CD4-positive, alpha-beta T cell treated with Interleukin-4 for 4 hours (primary cell): ENCODE measurements at regions not wholly inside any gene's neighbourhood (a gene's known extent, or its start where the extent isn't known, plus 50 kb on each side); places are given as distances from the start of the nearest gene placed in this dataset.
"Not testable (repeated sequence)": the region's sequence is repeated elsewhere in the genome, so short reads cannot be mapped to it uniquely, and the experiment has no call there.

Experiments
- DNase-seq: peaks from one replicate; pipeline ENCODE4 v3.0.0-alpha.2; 2020

DNA sequence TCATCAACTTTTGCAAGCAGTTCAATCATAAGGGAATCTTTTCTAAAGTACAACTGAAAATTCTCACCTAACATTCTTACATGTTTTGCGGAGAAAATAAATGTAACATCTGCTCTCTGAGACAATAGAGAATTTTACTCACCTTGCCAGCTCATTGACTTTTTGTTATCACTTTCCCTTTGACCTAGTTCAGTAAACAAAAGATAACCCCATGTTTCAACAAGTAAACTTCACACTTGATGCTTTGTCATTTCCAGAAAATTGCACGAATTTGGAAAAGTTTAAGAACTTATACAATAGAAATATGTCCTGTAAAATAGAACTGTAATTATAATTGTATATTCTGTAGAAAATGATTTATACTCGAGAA, 1110.0 kb upstream of the ACVR2A start:
- DNase-seq = no peak

DNA sequence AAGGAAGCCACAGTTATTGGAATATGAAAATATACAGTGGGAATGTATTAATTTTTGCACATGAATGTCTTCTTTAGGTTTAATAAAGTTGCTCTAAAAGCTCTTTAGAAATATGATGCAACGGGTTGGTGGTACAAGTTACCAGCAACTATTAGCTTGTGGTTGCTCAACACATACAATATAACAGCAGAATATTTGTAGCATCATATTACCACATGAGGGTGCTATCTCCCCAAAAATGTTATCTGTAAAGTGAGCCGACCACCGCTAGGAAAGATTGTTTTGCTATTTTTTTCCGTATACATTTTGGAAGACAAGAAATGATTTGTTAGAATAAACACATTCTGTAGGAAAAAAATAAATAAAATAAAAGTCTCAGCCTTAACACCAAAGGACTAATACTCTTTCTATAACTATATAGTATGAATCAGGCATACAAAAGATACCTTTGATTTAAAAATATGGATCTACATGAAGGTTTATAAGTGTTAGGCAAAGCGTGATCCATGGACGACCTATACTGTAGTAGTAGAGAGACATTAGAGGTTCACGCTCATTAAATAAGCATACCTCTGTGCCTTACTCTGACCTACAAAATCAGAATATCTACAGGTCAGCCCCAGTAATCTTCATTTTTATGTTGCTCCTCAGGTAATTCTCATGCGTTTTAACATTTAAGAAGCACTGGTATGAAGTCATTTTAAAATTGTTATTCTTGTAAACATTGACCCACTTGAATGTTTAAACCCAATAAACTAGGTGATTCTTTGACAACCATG, 1110.6 kb upstream of the ACVR2A start:
- no peak for DNase-seq

DNA sequence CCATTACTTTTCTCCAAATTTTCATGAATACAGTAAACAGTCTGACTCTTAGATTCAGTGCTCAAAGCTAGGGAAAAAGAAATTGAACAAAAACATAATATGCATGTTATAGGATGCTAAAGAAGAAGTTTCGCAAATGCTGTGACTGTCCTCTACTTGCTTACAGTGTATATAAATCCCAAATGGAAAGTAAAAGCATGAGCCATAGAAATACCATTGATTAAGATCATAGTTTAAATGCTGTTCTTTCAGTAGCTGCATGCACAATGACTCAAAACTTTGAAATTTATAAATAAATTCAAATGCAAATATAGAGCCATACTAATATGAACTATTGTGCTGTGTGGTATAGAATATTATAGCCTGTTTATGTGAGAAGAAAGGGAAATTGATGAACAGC, 1113.9 kb upstream of the ACVR2A start:
- DNase-seq = no peak

- no peak for DNase-seq
These were observed 1123.3 kb upstream of the ACVR2A start for GRCh38 chr2:146721486-146721885.

DNA sequence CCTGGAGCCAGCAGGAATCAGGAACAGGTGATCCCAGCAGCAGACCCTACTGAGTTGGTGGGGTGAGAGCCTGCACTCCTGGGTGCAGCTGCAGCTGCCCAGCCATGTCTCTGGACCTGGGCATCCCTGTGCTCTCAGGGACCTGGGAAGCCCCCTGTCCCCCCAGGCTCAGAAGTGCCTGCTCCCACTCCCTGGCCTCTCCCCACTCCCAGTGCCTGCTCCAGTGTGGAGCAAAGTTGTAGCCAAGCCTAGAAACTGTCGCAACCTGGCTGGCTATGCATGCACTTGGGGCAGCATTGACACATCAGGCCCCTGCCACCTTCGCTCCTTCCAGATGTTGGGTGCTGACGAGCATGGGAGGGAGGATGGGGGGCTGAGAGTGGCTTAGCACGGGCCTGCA, 1124.7 kb upstream of the ACVR2A start:
- no peak for DNase-seq

GRCh38 chr2:146716591-146716990, 1128.2 kb upstream of the ACVR2A start:
- no peak for DNase-seq

GRCh38 chr2:146709004-146709403, 1135.8 kb upstream of the ACVR2A start:
- no peak for DNase-seq

DNA sequence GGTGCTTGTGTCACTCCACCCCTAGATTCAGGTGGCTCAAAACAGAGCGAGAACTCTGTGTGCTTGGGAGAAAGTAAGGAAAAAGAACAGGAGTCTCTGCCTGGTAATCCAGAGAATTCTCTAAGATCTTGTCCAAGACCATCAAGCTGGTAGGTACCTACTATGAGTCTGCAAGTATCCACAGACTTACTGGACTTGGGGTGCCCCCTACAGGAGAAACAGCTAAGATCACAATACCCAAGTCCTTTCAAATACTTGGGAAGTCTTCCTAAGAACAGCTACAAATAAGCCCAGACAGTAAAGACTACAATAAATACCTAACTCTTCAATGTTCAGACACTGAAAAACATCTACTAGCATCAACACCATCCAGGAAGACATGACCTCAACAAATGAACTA, 1143.6 kb upstream of the ACVR2A start:
- no peak for DNase-seq

DNA sequence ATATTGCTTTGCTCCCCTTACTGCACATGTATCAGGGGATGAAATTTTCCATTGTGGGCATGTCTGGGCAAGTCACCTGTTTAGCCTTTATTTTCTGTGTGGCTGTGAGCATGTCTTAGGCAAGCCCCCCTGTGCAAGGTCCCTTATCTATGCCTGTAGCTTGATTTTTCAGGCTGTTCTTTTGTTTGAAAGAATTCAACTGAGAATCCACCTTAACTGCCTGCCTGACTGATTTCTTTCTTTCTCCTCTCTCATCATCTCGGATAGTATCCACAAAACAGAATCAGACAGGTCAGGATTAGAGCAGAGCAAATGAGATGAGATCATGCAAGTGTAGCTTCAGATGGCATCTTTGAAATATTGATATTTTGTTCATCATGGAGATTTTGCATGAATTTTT, 1147.5 kb upstream of the ACVR2A start:
- DNase-seq = no peak

DNA sequence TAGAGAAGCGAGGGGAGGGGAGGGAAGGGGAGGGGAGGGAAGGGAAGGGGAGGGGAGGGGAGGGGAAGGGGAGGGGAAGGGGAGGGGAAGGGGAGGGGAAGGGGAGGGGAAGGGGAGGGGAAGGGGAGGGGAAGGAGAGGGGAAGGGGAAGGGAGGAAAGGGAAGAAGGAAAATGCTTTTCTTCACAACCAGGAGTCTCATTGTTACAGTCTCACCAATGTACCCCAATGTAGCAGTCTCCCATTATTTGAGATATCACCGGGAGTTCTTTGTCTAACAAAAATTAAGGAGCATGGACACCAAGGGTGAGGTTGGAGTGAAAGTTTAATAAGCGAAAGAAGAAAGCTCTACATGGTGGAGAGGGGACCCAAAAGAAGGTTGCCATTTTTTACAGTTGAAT, 1148.0 kb upstream of the ACVR2A start:
- DNase-seq = not testable (repeated sequence)

DNA sequence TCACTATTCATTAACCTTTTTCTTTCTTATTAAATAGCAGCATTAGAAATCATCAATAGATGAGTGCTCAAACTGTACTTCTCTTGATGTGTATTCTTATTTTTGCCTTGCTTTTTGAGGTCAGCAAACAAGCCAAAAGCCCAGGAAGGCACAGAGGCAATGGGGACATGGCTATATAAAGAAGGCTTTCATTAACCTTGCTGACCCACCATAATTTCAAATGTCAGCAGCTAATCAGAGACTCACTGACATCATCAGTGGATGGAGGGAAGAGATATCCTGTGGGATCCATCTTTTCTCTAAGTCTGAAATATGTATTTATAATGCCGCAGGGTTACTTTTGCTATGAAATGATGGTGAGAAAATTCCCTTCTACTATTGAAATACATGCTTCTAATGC, 1162.8 kb upstream of the ACVR2A start:
- DNase-seq = no peak

- DNase-seq = no peak
These were observed 1166.3 kb upstream of the ACVR2A start for GRCh38 chr2:146678516-146678915.

- no peak for DNase-seq
These were observed 1167.5 kb upstream of the ACVR2A start for GRCh38 chr2:146677280-146677679.

DNA sequence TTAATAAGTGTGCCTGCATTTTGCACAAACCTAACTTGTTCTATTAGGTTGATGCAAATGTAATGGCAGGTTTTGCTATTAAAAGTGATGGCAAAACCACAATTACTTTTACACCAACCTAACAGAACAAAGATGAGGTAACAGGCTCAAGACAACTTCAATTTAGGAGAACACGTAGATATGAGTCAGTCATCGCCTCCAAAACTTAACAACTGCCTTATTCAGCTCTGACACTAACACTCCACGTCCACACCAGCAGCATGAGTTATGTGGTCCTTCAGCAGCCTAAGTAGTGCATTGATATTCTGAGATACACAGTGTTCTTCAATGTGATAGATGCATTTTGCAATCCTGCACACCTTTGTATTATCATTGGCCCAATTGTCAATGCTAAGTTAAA, 1175.1 kb upstream of the ACVR2A start:
- no peak for DNase-seq

- DNase-seq = no peak
These were observed 1178.5 kb upstream of the ACVR2A start for GRCh38 chr2:146666340-146666739.

- DNase-seq = no peak
These were observed 1179.0 kb upstream of the ACVR2A start for GRCh38 chr2:146665800-146666199.

GRCh38 chr2:146661473-146662096, 1183.2 kb upstream of the ACVR2A start:
- no peak for DNase-seq

DNA sequence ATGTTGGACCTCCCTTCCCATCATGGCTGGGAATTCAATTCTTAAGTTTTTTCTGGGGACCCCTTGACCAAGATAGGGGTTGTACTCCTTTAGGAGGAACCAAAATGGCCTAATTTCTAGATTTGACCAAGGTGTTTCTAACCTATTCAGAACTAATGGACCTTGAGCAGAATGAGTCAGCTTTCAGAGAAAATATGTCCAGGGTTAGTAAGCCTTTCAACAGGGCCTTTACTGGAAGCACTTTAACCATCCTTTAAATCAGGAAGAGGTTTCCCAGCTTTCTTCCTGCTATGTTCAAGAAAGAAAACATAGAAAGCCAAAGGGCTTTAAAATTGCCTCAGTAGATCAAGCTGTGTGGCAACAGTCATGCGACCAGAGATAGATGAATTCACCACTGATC, 1184.9 kb upstream of the ACVR2A start:
- no peak for DNase-seq

- no peak for DNase-seq
These were observed 1192.5 kb upstream of the ACVR2A start for GRCh38 chr2:146652311-146652710.

- no peak for DNase-seq
These were observed 1193.5 kb upstream of the ACVR2A start for GRCh38 chr2:146651361-146651760.

DNA sequence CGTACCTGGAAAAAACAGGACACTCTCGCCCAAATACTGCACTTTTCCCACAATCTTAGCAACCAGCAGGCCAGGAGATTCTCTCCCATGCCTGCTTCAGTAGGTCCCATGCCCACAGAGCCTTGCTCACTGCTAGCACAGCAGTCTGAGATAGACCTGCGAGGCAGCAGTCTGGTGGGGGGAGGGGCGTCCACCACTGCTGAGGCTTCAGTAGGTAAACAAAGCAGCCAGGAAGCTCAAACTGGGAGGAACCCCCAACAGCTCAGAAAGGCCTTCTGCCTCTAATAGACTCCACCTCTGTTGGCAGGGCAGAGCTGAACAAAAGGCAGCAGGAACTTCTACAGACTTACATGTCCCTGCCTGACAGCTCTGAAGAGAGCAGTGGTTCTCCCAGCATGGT, 1202.8 kb upstream of the ACVR2A start:
- no peak for DNase-seq

DNA sequence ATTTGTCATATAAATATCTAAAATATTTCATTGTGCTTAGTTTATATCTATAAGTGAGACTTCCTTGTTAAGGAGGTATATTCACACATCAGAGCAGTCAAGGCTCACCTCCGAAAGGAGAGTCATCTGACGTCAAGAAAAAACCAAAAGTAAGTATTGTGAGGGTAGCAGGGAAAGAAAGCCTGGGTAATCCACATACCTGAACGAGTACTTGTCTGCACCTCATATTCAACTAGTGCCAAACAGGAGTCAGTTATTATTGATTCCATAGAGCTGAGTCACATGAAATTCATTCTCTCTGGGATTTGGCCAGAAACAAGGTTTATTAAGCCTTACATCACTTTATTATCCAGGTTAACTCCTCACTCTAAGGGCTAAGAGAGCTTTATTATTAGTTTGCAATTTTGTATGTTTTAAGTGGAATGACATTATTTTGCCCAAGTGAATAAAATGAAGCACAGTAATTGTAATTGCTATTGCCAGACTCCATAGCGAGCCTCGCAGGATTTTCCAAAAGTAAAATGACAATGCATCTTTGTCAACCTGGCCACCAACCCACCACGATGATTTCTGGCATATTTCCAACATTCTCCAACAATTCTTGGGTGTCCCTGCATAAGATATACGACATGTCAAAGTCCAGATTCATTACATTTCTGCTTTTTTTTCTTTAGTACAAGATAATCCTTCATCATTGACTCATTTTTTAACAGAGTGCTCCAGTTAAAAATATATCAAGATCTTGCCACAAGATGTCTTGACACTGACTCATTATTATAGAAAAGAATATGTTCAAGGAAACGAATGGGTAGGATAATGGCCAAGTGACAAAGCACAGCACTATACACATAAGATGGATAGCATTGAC, 1210.4 kb upstream of the ACVR2A start:
- no peak for DNase-seq

DNA sequence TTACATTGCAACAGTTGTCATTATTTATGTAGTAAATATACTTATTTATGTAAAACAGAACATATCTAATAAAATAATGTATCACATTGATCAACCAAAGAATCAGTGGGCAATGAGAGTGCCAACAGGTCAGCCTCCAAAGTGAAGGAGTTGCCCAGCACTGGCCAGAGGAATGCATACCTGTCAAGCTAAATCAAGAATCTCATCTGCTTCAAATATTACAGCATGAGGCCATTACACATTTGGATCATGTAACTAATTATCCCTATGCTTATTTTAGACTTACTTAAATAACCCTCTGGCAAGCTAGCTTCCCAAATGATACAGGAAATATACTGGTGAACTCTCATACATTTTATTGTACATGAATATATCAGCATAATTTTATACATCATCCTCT, 1211.7 kb upstream of the ACVR2A start:
- no peak for DNase-seq

GRCh38 chr2:146632707-146633106, 1212.1 kb upstream of the ACVR2A start:
- DNase-seq = no peak
